ENCODE measurements at regions not wholly inside any gene's neighbourhood (a gene's known extent, or its start where the extent isn't known, plus 50 kb on each side); places are given as distances from the start of the nearest gene placed in this dataset.

GRCh38 chr10:121051171-121051570, 200.0 kb downstream of the WDR11 start:
- DNase-seq (no peak), ATAC-seq (no peak)
- Histone ChIP-seq H3K27me3 (no peaks in the 10 kb centered on the region), H3K27ac (no peak overlapping the region), H3K4me1 (no peaks in the 10 kb centered on the region), H3K9me3 (no peaks in the 10 kb centered on the region), H3K36me3 (no peaks in the 10 kb centered on the region), H3K4me3 (no peak overlapping the region)
- no peak for TF ChIP-seq CTCF (IDR thresholded peaks at IDR 0.05)
- intact Hi-C loops (cut with DNase I) = no loop called here

- no peak for ATAC-seq
- Histone ChIP-seq H3K27me3 (no peaks in the 10 kb centered on the region), H3K4me1 (no peaks in the 10 kb centered on the region), H3K36me3 (no peaks in the 10 kb centered on the region), H3K4me3 (no peak overlapping the region), H3K27ac (no peak overlapping the region), H3K9me3 (no peaks in the 10 kb centered on the region)
- no peak for DNase-seq
- TF ChIP-seq CTCF (IDR thresholded peaks at IDR 0.05) = no peak
- intact Hi-C loops (cut with DNase I) = no loop called here
These were observed 200.6 kb downstream of the WDR11 start for GRCh38 chr10:121051696-121052279.

- Histone ChIP-seq H3K4me1 (no peaks in the 10 kb centered on the region), H3K27ac (no peak overlapping the region), H3K27me3 (no peaks in the 10 kb centered on the region), H3K4me3 (no peak overlapping the region), H3K9me3 (no peaks in the 10 kb centered on the region), H3K36me3 (no peaks in the 10 kb centered on the region)
- TF ChIP-seq CTCF (IDR thresholded peaks at IDR 0.05) = no peak
- ATAC-seq (no peak), DNase-seq (no peak)
- intact Hi-C loops (cut with DNase I) = no loop called here
These were observed 202.0 kb downstream of the WDR11 start for GRCh38 chr10:121053151-121053550.

DNA sequence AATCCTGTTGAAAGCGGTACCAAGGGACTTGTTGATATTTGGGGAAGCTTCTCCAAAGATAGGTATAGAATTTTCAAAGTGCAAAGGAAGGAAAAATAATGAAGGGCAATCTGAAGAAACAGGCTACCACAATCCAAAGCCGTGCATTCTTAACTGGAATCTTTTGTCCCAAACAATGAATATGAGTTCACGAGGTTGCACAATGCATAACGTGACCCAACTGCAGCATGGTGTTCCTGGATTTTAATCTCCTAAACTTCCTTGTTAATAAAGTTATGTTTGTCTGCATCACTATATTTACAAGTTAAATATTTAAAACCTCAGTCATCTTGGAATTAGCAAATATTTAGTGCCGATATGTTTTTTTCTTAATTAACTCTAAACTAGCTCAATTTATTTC, 203.7 kb downstream of the WDR11 start:
- intact Hi-C loops (cut with DNase I) = no loop called here
- no peaks in the 10 kb centered on the region for H3K27me3 ChIP-seq
- H3K27ac ChIP-seq = no peak overlapping the region
- no peak for ATAC-seq
- no peak for DNase-seq
- H3K36me3 ChIP-seq = no peaks in the 10 kb centered on the region
- H3K4me3 ChIP-seq = no peak overlapping the region
- no peaks in the 10 kb centered on the region for H3K9me3 ChIP-seq
- no peak for TF ChIP-seq CTCF (IDR thresholded peaks at IDR 0.05)
- H3K4me1 ChIP-seq = no peaks in the 10 kb centered on the region

DNA sequence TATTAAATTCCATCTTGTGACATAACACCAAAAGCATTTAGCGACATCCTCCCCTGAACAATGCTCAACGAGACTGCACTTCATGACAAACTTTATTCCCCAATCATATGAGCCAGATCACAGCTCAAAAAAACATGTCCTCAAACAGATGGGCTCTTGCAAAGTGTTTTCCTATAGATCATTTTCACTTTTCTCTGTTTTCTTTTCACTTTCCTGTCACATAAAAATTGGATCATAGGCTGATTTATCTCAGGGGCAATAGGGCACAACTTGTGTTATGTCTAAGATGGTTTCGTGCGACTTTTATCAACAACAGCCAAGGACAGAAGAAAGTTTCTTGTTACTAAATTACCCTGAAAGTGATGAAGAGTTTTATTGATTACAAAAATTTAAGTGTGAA, 206.1 kb downstream of the WDR11 start:
- Histone ChIP-seq H3K27ac (no peak overlapping the region), H3K4me3 (no peak overlapping the region), H3K9me3 (no peaks in the 10 kb centered on the region), H3K36me3 (no peaks in the 10 kb centered on the region), H3K4me1 (no peaks in the 10 kb centered on the region), H3K27me3 (no peaks in the 10 kb centered on the region)
- DNase-seq (no peak), ATAC-seq (no peak)
- TF ChIP-seq CTCF (IDR thresholded peaks at IDR 0.05) = no peak
- intact Hi-C loops (cut with DNase I) = no loop called here

GRCh38 chr10:121058082-121058481, 206.9 kb downstream of the WDR11 start:
- H3K4me3 ChIP-seq = no peak overlapping the region
- intact Hi-C loops (cut with DNase I) = no loop called here
- no peaks in the 10 kb centered on the region for H3K36me3 ChIP-seq
- no peaks in the 10 kb centered on the region for H3K4me1 ChIP-seq
- ATAC-seq (no peak), DNase-seq (no peak)
- no peak overlapping the region for H3K27ac ChIP-seq
- H3K27me3 ChIP-seq = no peaks in the 10 kb centered on the region
- no peak for TF ChIP-seq CTCF (IDR thresholded peaks at IDR 0.05)
- no peaks in the 10 kb centered on the region for H3K9me3 ChIP-seq

All from upper lobe of right lung (tissue), 1 donor.